ENCODE measurements at regions not wholly inside any gene's neighbourhood (a gene's known extent, or its start where the extent isn't known, plus 50 kb on each side); places are given as distances from the start of the nearest gene placed in this dataset.

DNA sequence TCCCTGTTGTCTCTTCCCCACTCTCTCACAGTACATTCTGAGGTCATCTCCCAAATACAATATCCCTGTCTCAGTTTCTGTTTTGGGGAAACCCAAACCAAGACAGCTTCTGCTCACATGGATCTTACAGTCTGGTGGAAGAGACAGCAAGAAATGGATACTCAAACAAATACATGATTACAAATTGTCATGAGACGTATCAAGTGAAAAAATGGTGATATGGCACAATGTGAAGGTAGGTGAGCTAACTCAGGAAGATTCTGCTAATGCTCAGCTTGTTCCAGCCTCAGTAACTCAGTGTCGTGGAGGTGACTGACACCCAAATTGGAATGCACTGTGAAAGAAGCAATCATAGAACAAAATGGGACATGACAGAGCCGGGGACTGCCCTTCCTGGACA is 68.3 kb downstream of the CHST1 start:
- no peak for DNase-seq (ENCODE audit: low read depth)
- TF ChIP-seq, protein P1, sequence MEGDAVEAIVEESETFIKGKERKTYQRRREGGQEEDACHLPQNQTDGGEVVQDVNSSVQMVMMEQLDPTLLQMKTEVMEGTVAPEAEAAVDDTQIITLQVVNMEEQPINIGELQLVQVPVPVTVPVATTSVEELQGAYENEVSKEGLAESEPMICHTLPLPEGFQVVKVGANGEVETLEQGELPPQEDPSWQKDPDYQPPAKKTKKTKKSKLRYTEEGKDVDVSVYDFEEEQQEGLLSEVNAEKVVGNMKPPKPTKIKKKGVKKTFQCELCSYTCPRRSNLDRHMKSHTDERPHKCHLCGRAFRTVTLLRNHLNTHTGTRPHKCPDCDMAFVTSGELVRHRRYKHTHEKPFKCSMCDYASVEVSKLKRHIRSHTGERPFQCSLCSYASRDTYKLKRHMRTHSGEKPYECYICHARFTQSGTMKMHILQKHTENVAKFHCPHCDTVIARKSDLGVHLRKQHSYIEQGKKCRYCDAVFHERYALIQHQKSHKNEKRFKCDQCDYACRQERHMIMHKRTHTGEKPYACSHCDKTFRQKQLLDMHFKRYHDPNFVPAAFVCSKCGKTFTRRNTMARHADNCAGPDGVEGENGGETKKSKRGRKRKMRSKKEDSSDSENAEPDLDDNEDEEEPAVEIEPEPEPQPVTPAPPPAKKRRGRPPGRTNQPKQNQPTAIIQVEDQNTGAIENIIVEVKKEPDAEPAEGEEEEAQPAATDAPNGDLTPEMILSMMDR (IDR thresholded peaks at IDR 0.05; ENCODE audit: control insufficient read depth, extremely low read depth, insufficient read depth): no peak
- no peak overlapping the region for H3K4me3 ChIP-seq (ENCODE audit: low read depth, low read length)

DNA sequence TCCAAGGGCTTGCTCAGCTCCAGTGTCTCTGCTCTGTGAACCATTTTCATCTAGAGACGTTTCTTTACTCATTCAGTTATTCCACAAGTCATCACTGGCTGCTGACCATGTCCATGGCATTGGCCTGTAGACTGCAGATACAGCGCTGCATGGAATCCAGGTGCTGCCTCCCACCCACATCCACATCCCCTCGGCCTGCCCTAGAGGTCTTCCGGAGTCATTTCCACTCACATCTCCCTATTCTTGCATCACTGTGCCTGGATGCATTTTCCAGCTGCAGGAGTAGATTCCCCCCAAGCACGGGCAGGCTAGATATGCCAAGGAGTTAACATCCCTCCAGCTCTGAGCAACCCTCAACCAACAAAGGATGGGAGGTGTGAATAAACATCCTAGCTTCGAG is 68.9 kb downstream of the CHST1 start:
- DNase-seq (ENCODE audit: low read depth): no peak
- H3K4me3 ChIP-seq (ENCODE audit: low read depth, low read length): no peak overlapping the region
- TF ChIP-seq, protein P1 (IDR thresholded peaks at IDR 0.05; ENCODE audit: control insufficient read depth, extremely low read depth, insufficient read depth): no peak

GRCh38 chr11:45593992-45594391 is 71.4 kb downstream of the CHST1 start:
- peak; percentile 4 for DNase-seq (ENCODE audit: low read depth)
- no peak overlapping the region for H3K4me3 ChIP-seq (ENCODE audit: low read depth, low read length)
- TF ChIP-seq, protein P1 (IDR thresholded peaks at IDR 0.05; ENCODE audit: control insufficient read depth, extremely low read depth, insufficient read depth): no peak

- DNase-seq (ENCODE audit: low read depth): no peak
- TF ChIP-seq, protein P1 (IDR thresholded peaks at IDR 0.05; ENCODE audit: control insufficient read depth, extremely low read depth, insufficient read depth): no peak
- no peak overlapping the region for H3K4me3 ChIP-seq (ENCODE audit: low read depth, low read length)
Measured at GRCh38 chr11:45592636-45593035, 72.8 kb downstream of the CHST1 start.

- TF ChIP-seq, protein P1 (IDR thresholded peaks at IDR 0.05; ENCODE audit: control insufficient read depth, extremely low read depth, insufficient read depth): no peak
- DNase-seq (ENCODE audit: low read depth): peak; percentile 27
Measured at GRCh38 chr11:45590743-45591142, 74.7 kb downstream of the CHST1 start.

DNA sequence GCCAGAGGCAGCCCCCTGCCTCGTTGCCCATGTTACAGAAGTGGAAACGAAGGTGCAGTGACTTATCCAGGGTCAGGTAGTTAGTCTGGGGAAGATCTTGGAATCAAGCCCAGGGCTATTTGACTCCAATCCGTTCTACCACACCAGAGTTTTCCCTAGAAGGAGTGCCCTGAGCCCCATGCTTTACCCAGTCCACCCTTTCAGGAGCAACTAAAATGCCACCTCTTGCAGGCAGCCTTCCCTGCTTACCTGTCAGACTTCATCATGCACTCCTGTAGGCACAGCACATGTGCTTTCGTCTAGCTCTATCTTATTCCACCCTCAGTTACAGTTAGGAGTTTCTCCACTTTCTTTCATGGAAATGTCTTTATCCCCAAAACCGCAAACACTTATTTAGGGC is 80.2 kb downstream of the CHST1 start:
- TF ChIP-seq, protein P1 (IDR thresholded peaks at IDR 0.05; ENCODE audit: control insufficient read depth, extremely low read depth, insufficient read depth): no peak
- no peak for DNase-seq (ENCODE audit: low read depth)
- H3K4me3 ChIP-seq (ENCODE audit: low read depth, low read length): no peak overlapping the region

More at GRCh38 chr11:45590743-45591142, 74.7 kb downstream of the CHST1 start:
- no peak overlapping the region for H3K4me3 ChIP-seq (ENCODE audit: low read depth, low read length)

DNA sequence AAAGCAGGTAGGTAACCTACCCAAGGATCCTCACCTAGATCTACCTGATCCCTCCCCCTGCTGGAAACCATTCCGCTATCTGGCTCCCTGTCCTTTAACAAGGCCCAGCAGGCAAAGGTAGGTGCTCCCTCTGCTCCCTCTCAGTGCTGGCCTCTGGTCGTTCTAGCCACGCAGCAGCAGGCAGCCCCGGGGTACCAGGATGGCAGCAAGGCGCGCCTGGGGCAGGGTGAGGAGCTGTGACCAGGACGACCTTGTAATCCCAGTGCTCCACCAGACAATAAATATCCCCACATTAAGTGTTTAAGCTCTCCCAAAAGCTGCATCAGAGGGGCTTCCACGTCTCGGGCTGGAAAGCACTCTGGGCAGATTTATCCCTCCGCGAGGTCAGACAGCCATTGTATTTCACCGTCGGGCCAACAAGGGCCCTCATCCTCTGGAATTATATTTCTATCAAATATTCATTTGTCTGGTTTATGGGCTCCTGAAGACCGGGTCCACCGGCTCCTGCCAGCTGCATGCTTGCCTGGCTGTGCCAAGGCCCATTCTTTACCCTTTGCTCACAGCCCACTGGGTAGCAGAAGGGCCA is 81.3 kb downstream of the CHST1 start:
- no peak overlapping the region for H3K4me3 ChIP-seq (ENCODE audit: low read depth, low read length)
- DNase-seq (ENCODE audit: low read depth): no peak
- TF ChIP-seq, protein P1 (IDR thresholded peaks at IDR 0.05; ENCODE audit: control insufficient read depth, extremely low read depth, insufficient read depth): no peak

All from LNCaP clone FGC (cell line).